Stimulated activated CD4-positive, alpha-beta T cell treated with anti-CD3 and anti-CD28 coated beads, Interleukin-12 subunit alpha, Interleukin-12 subunit beta, amount 100 ng/mL, for 48 hours (primary cell): ENCODE measurements at regions not wholly inside any gene's neighbourhood (a gene's known extent, or its start where the extent isn't known, plus 50 kb on each side); places are given as distances from the start of the nearest gene placed in this dataset.
A peak's percentile ranks its signal among the peaks of the same experiment; 100 is the strongest.
"Not testable (repeated sequence)": the region's sequence is repeated elsewhere in the genome, so short reads cannot be mapped to it uniquely, and the experiment has no call there.

ENCODE experiments used
- DNase-seq, 3 donors: peaks; one replicate each; pipeline ENCODE4 v3.0.0-alpha.2; 2020; ENCODE audit warnings: low read depth in 2 of 3, low spot score in 1 of 3

- not testable (repeated sequence) for DNase-seq
Observed at GRCh38 chr14:25440382-25440781, 390.4 kb upstream of the STXBP6 start.

- no peak for DNase-seq
Observed at GRCh38 chr14:25436906-25437305, 387.0 kb upstream of the STXBP6 start.

DNA sequence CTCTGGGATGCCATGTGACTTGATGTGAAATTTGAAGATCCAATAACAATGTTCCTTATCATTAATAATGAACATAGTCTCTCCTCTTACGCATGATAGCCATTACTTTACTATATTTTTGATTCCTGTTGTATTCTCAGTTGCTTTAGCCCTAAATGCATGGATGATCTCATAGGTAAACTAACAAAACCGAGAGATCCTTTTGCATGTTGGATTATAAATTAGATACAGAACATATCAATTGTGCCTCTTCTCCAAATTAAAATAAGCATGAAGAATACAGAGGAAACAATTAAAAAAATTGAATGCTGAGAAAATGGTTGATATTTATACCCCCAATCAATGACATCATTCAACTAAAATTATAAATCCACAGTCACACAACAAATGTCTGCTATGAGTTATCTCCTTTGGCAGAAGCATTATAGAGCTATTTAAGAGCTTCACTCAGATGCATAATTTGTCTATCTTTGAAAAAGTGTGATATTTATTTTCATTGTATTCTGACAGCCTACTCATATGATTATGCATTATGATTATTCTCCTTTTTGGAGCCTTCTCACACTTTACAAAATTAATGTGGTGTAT lies 386.4 kb upstream of the STXBP6 start:
- no peak for DNase-seq

DNA sequence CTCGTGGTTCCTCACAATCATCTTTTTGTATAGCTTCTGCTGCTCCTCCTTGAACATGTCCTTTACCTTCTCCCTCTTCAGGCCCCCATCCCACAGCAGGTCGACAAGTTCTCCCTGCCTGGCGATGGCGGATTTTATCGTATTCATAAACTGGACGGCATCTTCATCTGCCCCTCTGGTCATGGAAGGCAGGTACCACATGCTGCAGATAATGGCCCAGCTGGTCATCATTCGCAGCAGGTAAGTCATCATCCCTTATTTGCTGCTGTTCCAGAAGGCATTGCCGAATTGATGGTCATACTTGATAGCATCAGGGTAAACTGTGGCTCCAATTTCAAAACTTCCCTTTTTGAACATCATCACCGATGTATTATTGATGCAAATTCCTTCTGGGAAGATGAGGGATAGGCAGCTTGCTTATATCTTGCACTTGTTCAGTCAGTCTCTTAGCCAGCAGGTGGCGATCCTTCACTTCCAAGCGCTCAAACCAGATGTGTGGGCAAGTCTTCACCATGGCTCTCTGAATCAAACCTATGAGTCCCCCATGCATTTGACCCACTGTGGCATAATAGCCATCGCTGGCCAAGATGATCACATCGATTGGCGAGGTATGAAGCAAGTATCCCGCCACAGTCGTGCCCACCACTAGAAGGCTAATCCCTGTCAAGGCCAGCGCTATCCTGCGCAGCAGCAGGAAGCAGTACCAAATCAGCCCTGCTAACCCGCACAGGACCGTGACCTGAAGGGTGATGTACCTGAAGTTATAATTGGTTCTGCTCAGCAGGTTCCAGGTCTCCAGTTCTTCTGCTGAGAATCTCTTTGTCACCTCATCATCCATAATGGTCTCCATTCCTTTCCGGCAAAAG lies 381.5 kb upstream of the STXBP6 start:
- no peak for DNase-seq

DNA sequence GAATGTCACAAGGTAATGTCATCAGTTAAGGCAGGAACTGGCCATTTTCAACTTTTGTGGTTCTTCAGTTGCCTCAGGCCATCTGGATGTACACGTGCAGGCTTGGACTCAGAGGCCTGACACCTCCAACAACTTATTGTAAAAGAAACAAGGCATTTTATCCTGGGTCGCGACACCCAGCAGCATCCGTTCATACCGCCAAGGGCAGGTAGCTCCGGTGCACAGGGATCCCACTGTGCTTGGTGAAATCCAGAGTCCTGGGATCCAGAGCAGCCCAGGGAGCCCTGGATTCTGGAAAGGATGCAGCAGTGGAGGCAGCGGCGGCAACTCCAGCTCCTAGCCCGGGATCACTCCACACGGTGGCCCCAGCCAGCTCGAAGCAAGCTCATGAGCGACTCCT lies 380.9 kb upstream of the STXBP6 start:
- no peak for DNase-seq

DNA sequence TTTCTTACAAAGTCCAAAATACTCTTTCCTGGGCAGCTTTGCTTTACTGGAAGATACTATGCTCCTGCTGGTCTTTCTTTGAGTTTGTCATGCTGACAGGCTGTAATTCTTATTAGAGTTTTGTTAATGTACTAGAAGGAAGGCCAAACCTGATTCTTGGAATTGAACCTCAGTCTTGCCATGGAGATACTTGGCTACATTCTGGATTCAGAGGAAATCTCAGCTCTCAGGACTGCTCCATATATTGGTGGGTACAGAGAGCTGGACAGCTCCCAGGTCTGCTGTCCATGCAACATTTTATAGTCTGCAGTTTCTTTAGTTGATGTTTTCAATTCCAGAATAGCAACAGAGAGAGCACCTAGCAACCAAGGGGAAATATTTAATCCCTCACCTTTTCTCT lies 363.1 kb upstream of the STXBP6 start:
- DNase-seq: no peak

GRCh38 chr14:25411781-25412757 lies 362.1 kb upstream of the STXBP6 start:
- no peak for DNase-seq

DNA sequence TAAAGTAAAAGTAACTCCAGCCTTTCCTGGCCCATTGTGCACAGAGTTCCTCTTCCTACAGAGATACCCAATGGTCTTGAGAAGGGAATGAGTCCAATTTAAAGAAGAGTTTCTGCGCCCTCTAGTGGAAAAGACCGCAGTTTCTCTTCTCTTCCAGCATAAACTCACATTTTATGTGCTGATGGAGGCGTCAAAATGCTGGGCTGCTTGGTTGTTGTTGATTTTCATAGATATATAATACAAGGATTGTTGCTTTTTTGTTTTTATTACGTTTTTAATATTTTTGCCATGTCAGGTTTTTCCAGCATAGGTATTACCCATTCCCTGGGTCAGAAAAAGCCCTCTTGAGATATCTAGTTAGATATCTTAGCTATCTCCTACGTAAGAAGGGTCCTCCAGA lies 356.9 kb upstream of the STXBP6 start:
- no peak for DNase-seq

DNA sequence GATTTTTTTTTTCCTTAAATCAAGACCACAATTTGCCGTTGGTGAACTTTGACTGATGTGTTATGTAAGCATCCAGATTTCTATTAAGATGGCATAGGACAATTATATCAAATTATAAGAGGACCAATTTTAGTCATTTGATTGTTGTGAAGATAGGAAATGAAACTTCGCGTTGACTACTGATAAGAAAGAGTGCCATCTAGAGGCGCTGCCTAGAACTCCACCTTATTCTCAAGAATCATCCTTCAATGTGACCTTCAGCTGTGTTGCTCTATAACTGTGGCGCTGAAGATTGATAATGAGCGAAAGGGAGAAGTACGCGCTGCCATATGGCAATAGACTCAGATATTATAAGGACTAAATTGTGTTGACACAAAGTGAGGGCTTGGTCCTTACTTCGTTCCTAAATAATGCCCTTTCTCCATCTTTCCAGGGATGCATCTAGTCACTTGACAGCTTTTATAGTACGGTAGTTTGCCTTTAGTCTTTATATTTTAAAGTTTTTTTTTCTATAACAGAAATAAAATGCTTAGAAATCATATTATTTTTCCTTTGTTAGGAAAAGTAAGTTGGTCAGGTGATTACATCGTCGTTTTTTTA lies 350.8 kb upstream of the STXBP6 start:
- DNase-seq: peak in 2 of 3 donors; percentile 9 to 23

DNA sequence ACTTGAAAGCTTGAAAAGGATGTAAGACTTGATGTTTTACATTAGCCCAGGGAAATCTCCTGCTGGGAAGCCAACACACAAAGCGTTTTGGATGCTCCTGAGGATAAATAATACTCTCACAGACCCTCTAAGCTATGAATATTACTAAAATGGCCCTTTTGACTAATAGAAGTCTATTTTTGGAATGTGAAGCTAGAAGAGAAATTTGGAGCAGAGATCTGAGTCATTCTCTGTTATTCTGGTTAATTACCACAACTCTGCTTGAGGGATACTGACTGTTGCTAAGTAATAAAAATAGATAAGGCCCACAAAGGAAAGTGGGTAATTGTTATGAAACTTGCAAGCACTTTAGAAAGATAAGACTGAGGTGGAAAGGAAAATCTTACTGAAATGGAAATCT lies 346.2 kb upstream of the STXBP6 start:
- no peak for DNase-seq

GRCh38 chr14:25394791-25395391 lies 344.9 kb upstream of the STXBP6 start:
- DNase-seq: no peak

GRCh38 chr14:25394356-25394755 lies 344.4 kb upstream of the STXBP6 start:
- no peak for DNase-seq

- no peak for DNase-seq
Observed at GRCh38 chr14:25389948-25390347, 340.0 kb upstream of the STXBP6 start.

DNA sequence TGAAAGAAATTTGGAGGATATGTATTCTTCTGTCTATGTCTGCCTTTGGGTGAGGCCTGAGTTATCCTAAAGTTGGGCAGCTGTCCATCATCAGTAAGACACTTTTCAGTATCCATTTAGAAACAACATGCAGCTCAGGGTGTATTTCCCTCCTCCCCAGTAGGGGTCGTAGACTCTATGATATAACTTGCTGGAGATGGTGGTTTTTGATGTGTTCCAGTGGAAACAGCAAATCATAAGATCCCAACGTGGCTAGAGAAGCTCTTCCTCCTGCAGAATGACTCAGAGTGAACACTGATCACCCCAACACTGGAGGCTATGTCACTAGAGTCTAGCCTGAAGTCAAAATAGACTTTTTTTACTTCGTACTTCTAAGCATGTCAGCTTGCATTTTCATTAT lies 331.6 kb upstream of the STXBP6 start:
- DNase-seq: no peak

DNA sequence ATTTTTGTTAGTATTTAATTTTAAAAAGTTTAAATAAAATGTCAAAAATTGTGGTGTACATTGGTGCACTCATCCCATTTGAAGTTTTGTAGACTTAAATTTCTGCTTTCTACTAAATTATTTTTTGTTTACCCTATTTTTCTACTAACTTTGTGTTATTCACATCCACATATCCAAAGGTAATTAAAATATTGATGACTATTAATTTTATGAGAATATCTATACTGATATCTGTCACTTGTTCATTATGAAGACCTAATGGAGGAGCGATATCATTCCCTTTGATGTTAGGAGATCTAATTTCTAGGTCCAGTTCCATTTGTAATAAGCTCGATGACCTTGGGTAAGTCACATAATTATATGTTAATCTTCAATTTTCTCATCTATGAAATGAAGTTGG lies 325.7 kb upstream of the STXBP6 start:
- DNase-seq: no peak

GRCh38 chr14:25371068-25371467 lies 321.1 kb upstream of the STXBP6 start:
- no peak for DNase-seq

- DNase-seq: not testable (repeated sequence)
Observed at GRCh38 chr14:25370057-25370456, 320.1 kb upstream of the STXBP6 start.

DNA sequence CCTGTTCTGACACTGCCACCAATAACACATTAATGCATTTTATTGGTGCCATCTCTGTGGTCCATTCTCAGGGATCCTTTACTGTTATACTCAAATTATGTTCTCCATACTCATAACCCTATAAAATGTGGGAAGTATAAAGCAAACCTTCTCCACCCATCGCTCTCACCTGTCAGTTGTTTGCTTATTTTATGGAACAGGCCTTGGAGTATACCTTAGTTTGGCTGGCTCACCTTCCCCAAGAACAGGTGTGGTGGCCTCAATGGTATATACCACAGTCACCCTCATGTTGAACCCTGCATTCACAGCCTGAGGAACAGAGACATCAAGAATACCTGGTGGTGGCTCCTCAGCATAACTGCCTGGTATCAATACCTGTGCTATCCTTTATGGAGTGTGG lies 308.4 kb upstream of the STXBP6 start:
- no peak for DNase-seq

GRCh38 chr14:25351269-25351668 lies 301.3 kb upstream of the STXBP6 start:
- DNase-seq: no peak

DNA sequence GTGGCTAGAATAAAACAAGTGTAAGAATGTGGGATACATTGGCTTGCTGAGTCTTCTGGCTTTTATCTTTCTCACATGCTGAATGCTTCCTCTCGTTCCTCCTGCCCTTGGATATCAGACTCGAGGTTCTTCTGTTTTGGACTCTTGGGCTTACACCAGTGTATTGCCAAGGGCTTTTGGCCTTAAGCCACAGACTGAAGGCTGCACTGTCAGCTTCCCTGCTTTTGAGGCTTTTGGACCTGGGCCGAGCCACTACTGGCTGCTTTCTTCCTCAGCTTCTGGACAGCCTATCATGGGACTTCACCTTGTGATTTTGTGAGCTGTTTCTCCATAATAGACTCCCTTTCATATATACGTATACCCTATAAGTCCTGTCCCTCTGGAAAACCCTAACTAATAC lies 300.9 kb upstream of the STXBP6 start:
- DNase-seq: no peak

GRCh38 chr14:25350021-25350420 lies 300.1 kb upstream of the STXBP6 start:
- no peak for DNase-seq
